ENCODE measurements at regions not wholly inside any gene's neighbourhood (a gene's known extent, or its start where the extent isn't known, plus 50 kb on each side); places are given as distances from the start of the nearest gene placed in this dataset.

GRCh38 chr2:121019756-121020155 is 265.2 kb downstream of the TFCP2L1 start:
- H3K27me3 ChIP-seq, result no peaks in the 10 kb centered on the region
- H3K9me3 ChIP-seq, result no peaks in the 10 kb centered on the region
- no peak overlapping the region for H3K27ac ChIP-seq
- no peak overlapping the region for H3K4me3 ChIP-seq
- H3K36me3 ChIP-seq, result no peaks in the 10 kb centered on the region
- H3K4me1 ChIP-seq, result no peaks in the 10 kb centered on the region
- no peak for TF ChIP-seq POLR2A (IDR thresholded peaks at IDR 0.05)
- TF ChIP-seq, protein P1, sequence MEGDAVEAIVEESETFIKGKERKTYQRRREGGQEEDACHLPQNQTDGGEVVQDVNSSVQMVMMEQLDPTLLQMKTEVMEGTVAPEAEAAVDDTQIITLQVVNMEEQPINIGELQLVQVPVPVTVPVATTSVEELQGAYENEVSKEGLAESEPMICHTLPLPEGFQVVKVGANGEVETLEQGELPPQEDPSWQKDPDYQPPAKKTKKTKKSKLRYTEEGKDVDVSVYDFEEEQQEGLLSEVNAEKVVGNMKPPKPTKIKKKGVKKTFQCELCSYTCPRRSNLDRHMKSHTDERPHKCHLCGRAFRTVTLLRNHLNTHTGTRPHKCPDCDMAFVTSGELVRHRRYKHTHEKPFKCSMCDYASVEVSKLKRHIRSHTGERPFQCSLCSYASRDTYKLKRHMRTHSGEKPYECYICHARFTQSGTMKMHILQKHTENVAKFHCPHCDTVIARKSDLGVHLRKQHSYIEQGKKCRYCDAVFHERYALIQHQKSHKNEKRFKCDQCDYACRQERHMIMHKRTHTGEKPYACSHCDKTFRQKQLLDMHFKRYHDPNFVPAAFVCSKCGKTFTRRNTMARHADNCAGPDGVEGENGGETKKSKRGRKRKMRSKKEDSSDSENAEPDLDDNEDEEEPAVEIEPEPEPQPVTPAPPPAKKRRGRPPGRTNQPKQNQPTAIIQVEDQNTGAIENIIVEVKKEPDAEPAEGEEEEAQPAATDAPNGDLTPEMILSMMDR (IDR thresholded peaks at IDR 0.05), result no peak
- no peak for DNase-seq

- H3K9me3 ChIP-seq, result no peaks in the 10 kb centered on the region
- TF ChIP-seq POLR2A (IDR thresholded peaks at IDR 0.05), result no peak
- TF ChIP-seq, protein P1 (IDR thresholded peaks at IDR 0.05), result no peak
- H3K4me1 ChIP-seq, result no peaks in the 10 kb centered on the region
- no peak for DNase-seq
- H3K27me3 ChIP-seq, result no peaks in the 10 kb centered on the region
- H3K36me3 ChIP-seq, result no peaks in the 10 kb centered on the region
- H3K27ac ChIP-seq, result no peak overlapping the region
- H3K4me3 ChIP-seq, result no peak overlapping the region
These were observed 263.3 kb downstream of the TFCP2L1 start for GRCh38 chr2:121021685-121022084.

- no peak for TF ChIP-seq POLR2A (IDR thresholded peaks at IDR 0.05)
- TF ChIP-seq, protein P1 (IDR thresholded peaks at IDR 0.05), result no peak
- no peaks in the 10 kb centered on the region for H3K27me3 ChIP-seq
- no peak for DNase-seq
- H3K27ac ChIP-seq, result no peak overlapping the region
- no peaks in the 10 kb centered on the region for H3K4me1 ChIP-seq
- H3K4me3 ChIP-seq, result no peak overlapping the region
- no peaks in the 10 kb centered on the region for H3K36me3 ChIP-seq
- H3K9me3 ChIP-seq, result no peaks in the 10 kb centered on the region
These were observed 256.4 kb downstream of the TFCP2L1 start for GRCh38 chr2:121028577-121028976.

DNA sequence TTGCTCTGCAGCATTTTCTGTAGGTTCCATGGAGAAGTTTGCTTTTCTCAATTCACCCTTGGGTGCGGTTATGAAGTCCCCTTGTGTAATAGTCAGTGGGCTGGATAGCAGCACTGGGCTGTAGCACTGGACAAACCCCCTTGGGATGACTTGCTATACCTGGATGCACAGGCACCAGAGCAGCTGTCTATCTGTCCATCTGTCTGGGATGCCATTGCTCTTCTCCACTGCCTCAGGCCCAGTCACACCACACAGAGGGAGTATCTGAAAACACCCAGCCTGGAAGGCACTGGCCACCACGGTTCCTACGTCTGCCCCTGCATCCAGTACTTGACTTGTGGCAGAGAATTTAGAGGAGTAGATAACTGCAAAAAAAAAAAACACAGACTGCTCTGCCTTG is 254.5 kb downstream of the TFCP2L1 start:
- Histone ChIP-seq H3K9me3 (no peaks in the 10 kb centered on the region), H3K27me3 (no peaks in the 10 kb centered on the region), H3K27ac (no peak overlapping the region), H3K4me3 (no peak overlapping the region), H3K36me3 (no peaks in the 10 kb centered on the region), H3K4me1 (no peaks in the 10 kb centered on the region)
- DNase-seq, result no peak
- TF ChIP-seq, protein P1 (IDR thresholded peaks at IDR 0.05), result no peak
- TF ChIP-seq POLR2A (IDR thresholded peaks at IDR 0.05), result no peak

- H3K36me3 ChIP-seq, result no peaks in the 10 kb centered on the region
- H3K4me3 ChIP-seq, result no peak overlapping the region
- TF ChIP-seq, protein P1 (IDR thresholded peaks at IDR 0.05), result no peak
- no peak for TF ChIP-seq POLR2A (IDR thresholded peaks at IDR 0.05)
- no peak for DNase-seq
- H3K27ac ChIP-seq, result no peak overlapping the region
- H3K27me3 ChIP-seq, result no peaks in the 10 kb centered on the region
- no peaks in the 10 kb centered on the region for H3K4me1 ChIP-seq
- H3K9me3 ChIP-seq, result no peaks in the 10 kb centered on the region
These were observed 253.2 kb downstream of the TFCP2L1 start for GRCh38 chr2:121031568-121032340.
